DND-41 (cell line): ENCODE measurements at regions not wholly inside any gene's neighbourhood (a gene's known extent, or its start where the extent isn't known, plus 50 kb on each side); places are given as distances from the start of the nearest gene placed in this dataset.

Experiments used
- ATAC-seq: fragments of 200-7000 bp; cut with Tn5 transposase; 3 replicates; pipeline ENCODE4 v1.9.1; 2021; ENCODE audit warnings: low read depth; ENCODE audit not compliant: insufficient read depth
- DNase-seq: peaks from one replicate; pipeline ENCODE4 v3.0.0-alpha.2; 2020
- H2AFZ ChIP-seq: 2 replicates; pipeline ENCODE4 v1.6.0; 2012; ENCODE audit warnings: low read depth, low read length
- H3K27ac ChIP-seq: 2 replicates; pipeline ENCODE4 v1.5.1; 2012; ENCODE audit warnings: low read length, inconsistent platforms
- H3K27me3 ChIP-seq: fragments of 200-600 bp; sonication (generic); 2 replicates; pipeline ENCODE4 v1.6.0; 2012; ENCODE audit warnings: low read length, mild to moderate bottlenecking, inconsistent platforms; ENCODE audit not compliant: insufficient read depth, poor library complexity
- H3K36me3 ChIP-seq: 2 replicates; pipeline ENCODE4 v1.5.1; 2012; ENCODE audit warnings: low read length, inconsistent platforms; ENCODE audit not compliant: insufficient read depth
- H3K4me1 ChIP-seq: 2 replicates; pipeline ENCODE4 v1.5.1; 2012; ENCODE audit warnings: mild to moderate bottlenecking, low read length; ENCODE audit not compliant: insufficient read depth
- H3K4me2 ChIP-seq: 2 replicates; pipeline ENCODE4 v1.6.0; 2012; ENCODE audit warnings: mild to moderate bottlenecking, moderate library complexity, low read length, inconsistent platforms; ENCODE audit not compliant: insufficient read depth
- H3K4me3 ChIP-seq, 2 experiments: fragments of 200-600 bp in 1 of 2; shearing (Covaris generic) in 1 of 2; 2 replicates each; pipeline ENCODE4 v1.5.1; 2012 to 2016; ENCODE audit warnings: inconsistent platforms in 2 of 2, low read length in 2 of 2, mild to moderate bottlenecking in 2 of 2, low read depth in 1 of 2, moderate library complexity in 1 of 2
- H3K79me2 ChIP-seq: 2 replicates; pipeline ENCODE4 v1.6.0; 2012; ENCODE audit warnings: low read length, inconsistent platforms; ENCODE audit not compliant: insufficient read depth
- H3K9ac ChIP-seq: 2 replicates; pipeline ENCODE4 v1.6.0; 2012; ENCODE audit warnings: low read depth, mild to moderate bottlenecking, inconsistent platforms, low read length, moderate library complexity
- H3K9me3 ChIP-seq: 2 replicates; pipeline ENCODE4 v1.5.1; 2012; ENCODE audit warnings: low read length, moderate library complexity, mild to moderate bottlenecking, inconsistent platforms; ENCODE audit not compliant: insufficient read depth, severe bottlenecking
- H4K20me1 ChIP-seq: 2 replicates; pipeline ENCODE4 v1.6.0; 2012; ENCODE audit warnings: low read length; ENCODE audit not compliant: insufficient read depth
- EZH2 ChIP-seq: IDR thresholded peaks from 3 replicates; pipeline ENCODE4 v1.6.1; 2012; ENCODE audit warnings: borderline replicate concordance, low read depth, mild to moderate bottlenecking, moderate library complexity, low read length, inconsistent platforms; ENCODE audit not compliant: severe bottlenecking
- TF ChIP-seq, protein P1 (sequence below): IDR thresholded peaks from 2 replicates; pipeline ENCODE4 v1.5.1; 2012; ENCODE audit warnings: borderline replicate concordance, low read length, moderate library complexity, mild to moderate bottlenecking; ENCODE audit not compliant: poor library complexity, severe bottlenecking; ENCODE audit errors: extremely low read depth

DNA sequence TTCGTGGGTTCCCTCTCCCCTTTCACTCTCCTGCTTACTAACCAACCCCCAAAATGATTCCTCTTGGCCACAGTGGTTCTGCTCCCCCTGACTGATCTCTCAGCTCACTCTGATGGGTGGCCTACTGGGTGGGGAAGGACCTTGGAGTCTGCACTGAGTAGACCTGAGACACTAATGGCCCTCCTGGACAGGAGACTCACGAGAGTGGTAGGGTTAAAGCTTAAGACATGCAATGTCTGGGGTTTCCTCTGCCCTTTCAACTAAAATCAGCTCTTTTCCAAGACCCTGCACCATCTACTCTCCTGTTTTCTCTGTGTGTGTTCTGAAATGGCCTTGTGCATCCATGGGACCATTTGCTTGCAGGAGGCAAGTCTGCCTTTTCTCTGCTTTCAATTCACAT lies 631.4 kb downstream of the ACTR3B start:
- Histone ChIP-seq H3K4me1 (no peaks in the 10 kb centered on the region), H3K27me3 (no peaks in the 10 kb centered on the region)
- ATAC-seq = no peak

DNA sequence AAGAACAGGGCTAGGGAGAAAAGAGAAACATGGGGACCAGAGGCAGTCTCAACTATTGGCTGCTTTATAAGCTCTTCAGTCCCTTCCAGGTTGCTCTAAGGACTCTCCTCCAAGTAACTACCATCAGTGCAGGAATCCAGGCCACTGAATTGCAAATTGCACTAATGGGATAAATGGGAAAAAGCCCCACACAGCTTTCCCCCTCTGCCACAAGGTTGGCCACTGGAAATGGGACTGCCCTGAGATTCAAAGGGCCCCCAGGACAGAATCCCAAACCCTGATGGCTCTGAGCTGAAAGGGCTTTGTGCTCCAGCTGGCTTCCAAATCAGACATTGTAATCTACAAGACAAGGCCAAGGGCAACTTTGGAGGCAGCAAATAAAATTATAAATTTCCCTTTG lies 633.2 kb downstream of the ACTR3B start:
- TF ChIP-seq EZH2 = no peak
- TF ChIP-seq, protein P1, sequence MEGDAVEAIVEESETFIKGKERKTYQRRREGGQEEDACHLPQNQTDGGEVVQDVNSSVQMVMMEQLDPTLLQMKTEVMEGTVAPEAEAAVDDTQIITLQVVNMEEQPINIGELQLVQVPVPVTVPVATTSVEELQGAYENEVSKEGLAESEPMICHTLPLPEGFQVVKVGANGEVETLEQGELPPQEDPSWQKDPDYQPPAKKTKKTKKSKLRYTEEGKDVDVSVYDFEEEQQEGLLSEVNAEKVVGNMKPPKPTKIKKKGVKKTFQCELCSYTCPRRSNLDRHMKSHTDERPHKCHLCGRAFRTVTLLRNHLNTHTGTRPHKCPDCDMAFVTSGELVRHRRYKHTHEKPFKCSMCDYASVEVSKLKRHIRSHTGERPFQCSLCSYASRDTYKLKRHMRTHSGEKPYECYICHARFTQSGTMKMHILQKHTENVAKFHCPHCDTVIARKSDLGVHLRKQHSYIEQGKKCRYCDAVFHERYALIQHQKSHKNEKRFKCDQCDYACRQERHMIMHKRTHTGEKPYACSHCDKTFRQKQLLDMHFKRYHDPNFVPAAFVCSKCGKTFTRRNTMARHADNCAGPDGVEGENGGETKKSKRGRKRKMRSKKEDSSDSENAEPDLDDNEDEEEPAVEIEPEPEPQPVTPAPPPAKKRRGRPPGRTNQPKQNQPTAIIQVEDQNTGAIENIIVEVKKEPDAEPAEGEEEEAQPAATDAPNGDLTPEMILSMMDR = no peak
- no peak overlapping the region for H3K9ac ChIP-seq
- H4K20me1 ChIP-seq = no peaks in the 10 kb centered on the region
- H3K4me3 ChIP-seq = no peak overlapping the region
- no peak for ATAC-seq
- no peak overlapping the region for H2AFZ ChIP-seq
- no peaks in the 10 kb centered on the region for H3K36me3 ChIP-seq
- no peaks in the 10 kb centered on the region for H3K4me1 ChIP-seq
- DNase-seq = no peak
- H3K27me3 ChIP-seq = no peaks in the 10 kb centered on the region
- H3K27ac ChIP-seq = no peak overlapping the region
- peaks cover 30% of the 10 kb centered on the region for H3K9me3 ChIP-seq
- no peaks in the 10 kb centered on the region for H3K79me2 ChIP-seq
- H3K4me2 ChIP-seq = no peak overlapping the region

More for the DNA sequence above, 631.4 kb downstream of the ACTR3B start:
- no peak overlapping the region for H3K4me2 ChIP-seq
- H3K4me3 ChIP-seq = no peak overlapping the region
- no peak overlapping the region for H3K9ac ChIP-seq
- no peaks in the 10 kb centered on the region for H4K20me1 ChIP-seq
- H3K79me2 ChIP-seq = no peaks in the 10 kb centered on the region
- H3K9me3 ChIP-seq = peaks cover 30% of the 10 kb centered on the region
- H3K36me3 ChIP-seq = no peaks in the 10 kb centered on the region
- DNase-seq = no peak
- H2AFZ ChIP-seq = no peak overlapping the region
- H3K27ac ChIP-seq = no peak overlapping the region
- TF ChIP-seq EZH2 = no peak
- TF ChIP-seq, protein P1 = no peak

DNA sequence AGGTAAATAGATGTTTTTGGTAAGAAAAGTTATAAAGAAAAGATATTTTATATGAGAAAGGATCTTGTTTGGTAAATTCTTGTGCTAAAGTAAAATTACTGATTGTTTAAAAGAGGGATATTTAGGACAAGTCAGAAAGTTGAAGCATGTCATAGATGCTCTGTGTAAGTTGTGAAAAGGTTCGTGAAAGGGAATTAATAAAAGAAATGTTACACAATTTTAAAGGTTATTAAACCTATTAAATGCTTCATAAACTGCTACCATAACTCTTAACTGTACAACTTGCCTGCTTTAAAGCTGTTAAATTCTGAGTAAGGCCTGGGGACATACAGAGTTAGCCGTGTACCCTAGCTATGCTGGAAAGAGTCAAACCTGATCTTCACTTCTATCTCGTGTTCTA lies 634.1 kb downstream of the ACTR3B start:
- H3K4me2 ChIP-seq = no peak overlapping the region

More for the DNA sequence above, 634.1 kb downstream of the ACTR3B start:
- Histone ChIP-seq H3K9me3 (peaks cover 30% of the 10 kb centered on the region), H4K20me1 (no peaks in the 10 kb centered on the region), H3K36me3 (no peaks in the 10 kb centered on the region), H2AFZ (no peak overlapping the region), H3K4me3 (no peak overlapping the region), H3K4me1 (no peaks in the 10 kb centered on the region), H3K27me3 (no peaks in the 10 kb centered on the region), H3K9ac (no peak overlapping the region), H3K79me2 (no peaks in the 10 kb centered on the region), H3K27ac (no peak overlapping the region)
- TF ChIP-seq, protein P1 = no peak
- DNase-seq = no peak
- ATAC-seq = no peak
